ENCODE measurements at regions not wholly inside any gene's neighbourhood (a gene's known extent, or its start where the extent isn't known, plus 50 kb on each side); places are given as distances from the start of the nearest gene placed in this dataset.
A peak's percentile ranks its signal among the peaks of the same experiment; 100 is the strongest.

DNA sequence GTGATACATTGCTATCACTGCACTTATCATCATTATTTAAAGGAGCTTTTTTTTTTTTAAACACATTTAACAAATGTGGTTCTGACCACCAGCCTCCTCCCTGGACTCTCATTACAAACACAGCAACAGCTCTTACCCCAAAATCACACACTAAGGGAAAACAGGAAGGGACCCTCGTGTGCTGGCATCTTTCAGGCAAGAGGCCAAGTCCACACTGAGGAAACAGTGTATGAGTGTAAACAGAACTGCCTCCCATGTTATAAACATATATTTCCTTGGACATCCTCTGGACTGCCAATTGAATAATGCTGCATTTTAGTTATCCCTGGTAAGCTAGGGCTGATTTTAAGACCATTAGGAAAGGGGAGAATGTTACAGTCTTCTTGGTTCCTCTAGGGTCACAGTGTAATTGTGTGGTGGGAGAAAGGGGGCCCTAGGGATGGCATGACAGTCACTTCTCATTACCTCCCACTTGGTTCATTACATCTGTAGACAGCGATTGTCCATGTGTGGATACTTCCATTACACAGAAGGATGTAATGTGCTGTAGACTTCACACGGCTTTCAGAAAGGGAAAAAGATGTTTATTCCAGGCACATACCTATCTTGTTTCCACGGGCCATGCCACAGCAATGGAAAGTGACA lies 244.6 kb upstream of the TET2 start:
- DNase-seq, result no peak

DNA sequence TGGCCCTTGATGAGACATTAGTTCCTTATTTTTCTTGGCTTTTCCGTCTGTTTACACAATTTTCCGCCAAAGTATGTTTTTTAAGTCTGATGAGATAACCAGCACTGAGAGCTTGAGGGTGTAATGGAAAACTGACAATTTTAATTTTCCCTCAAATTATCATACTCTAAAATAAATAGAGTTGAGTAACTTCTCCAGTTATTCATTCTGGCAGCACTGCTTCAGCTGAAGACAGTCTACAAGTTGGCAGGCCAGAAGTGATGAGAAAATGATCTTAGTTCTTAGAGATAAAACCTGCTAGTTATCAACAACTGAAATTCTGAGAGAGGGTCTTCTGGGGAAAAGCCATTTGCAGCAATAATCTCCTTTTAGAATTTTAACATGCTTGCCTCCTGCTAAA lies 241.6 kb upstream of the TET2 start:
- no peak for DNase-seq

DNA sequence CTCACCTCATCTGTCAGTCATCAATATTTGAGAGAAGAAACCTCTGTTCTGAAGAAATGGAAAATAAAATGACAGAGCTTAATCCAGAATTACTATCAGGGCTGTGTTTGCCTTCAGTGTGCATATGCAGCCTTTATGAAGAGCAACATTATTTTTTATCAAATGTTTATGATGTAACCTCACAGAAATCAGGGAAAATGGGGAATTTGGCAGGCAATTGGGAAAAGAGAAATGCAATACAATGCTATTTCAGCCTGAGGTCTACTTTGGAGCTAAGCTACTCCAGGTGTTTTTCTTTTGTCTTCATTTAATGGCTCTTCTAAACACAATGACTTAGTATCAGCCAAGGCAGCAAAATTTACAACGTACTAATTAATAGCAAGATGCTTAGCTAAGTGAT lies 241.1 kb upstream of the TET2 start:
- DNase-seq, result no peak

DNA sequence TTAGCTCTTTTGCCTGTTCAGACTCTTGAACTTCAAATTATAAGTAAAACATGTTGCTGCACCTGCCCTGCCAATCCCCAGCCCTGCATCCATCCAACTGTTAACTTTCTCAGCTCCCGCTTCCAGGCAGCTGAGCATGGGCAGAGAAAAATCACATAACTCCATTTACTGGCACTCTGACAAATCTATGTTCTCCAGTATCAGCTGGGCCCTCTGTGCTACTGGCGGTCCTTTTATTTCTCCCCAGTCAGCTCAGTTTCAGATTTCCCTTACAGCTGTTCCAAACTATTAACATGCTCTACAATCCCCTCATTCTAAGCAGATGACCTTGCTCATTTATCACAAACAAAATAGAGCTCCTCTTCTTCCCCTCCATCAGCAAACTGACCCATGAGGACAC lies 240.4 kb upstream of the TET2 start:
- no peak for DNase-seq

DNA sequence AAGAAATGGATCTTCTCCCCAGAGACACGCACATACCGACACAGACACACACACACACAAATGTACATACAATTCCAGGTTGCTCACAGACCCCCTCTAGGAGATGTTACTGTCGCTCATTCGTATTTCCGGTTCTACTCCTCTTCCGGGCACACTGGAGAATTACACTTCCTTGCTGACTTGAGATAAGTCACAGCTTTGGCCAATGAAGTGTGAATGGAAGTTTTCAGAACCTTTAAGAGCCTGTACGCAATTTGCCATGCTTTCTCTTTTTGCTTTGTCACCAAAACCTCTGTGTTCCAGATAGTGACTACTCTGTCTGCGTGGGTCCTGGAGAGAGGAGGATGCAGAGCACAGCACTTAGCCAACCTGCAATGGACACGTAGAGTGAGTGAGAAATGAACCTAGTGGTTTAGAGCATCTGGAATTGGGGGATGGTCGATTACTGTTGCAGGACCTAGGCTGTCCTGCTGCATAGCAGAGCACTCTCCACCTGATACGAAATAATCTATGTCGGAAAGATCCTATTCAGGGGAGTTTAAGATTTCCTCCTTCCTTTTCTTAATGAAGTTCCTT lies 239.5 kb upstream of the TET2 start:
- no peak for DNase-seq

DNA sequence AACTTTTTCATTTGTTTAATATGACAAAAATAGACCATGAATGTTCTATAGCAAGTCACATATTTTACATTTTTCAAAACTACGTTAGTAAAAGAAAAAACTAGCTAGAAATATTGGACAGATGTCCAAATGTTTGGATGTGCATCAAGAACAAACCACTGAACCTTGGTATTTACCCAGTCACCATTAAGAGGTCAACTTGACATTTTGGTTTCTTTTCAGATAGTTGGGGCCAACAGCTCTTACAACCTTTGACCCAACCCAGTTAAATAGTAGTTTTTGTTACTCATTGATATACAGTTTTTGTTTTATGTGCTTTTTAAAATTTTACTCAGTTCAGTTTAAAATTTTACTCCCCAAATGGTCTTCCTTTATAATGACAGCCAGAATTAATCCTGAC lies 238.7 kb upstream of the TET2 start:
- no peak for DNase-seq

DNA sequence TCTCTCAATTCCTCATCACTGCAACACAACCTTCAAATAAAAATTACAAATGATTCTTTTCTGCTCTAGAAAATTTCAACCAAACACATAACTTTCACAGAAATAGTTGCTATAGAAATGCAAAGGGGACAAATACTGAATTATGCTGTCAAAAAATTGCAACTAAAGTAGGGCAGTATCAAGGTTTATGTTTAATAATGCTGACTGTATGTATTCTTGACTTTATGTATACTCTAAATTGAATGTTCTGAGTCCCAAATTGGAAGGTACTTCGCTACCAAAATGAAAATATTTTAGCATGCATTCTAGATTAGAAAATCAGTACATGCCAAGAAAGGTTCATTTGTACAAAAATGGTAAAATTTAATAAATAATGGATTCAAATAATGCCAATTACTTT lies 237.3 kb upstream of the TET2 start:
- no peak for DNase-seq

DNA sequence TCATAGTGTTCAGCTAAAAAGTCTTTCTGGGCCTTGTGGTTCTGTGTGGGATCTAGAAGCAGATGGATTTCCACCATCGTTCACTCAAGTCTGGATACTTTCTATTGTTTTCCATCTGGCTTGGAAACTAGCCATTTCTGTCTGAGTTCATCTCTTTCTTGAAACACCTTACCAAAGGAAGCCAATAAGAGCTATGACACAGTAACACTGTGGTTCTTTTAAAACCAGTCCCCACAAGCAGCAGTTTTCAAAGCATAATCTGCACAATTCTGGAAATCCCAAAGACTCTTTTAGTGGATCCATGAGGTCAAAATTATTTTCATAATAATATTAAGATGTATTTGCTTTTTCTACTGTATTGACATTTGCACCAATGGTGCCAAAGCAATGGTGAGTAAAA lies 234.2 kb upstream of the TET2 start:
- no peak for DNase-seq

DNA sequence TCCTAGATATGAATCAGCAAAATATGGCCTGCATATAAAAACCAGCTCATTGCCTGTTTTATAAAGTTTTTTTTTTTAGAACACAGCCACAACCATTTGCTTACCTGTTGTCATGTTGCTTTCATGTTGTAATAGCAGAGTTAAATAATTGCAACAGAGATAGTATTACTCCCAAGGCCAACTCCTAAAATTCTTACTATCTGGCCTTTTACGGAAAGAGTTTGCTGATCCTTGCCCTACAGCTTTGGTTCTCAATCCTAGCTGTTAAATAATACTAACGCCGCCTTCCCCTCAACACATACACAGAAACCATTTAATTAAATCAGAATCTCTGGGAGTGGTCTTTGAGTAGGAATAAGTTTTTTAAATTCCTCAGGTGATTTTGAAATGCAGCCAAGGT lies 231.3 kb upstream of the TET2 start:
- no peak for DNase-seq

DNA sequence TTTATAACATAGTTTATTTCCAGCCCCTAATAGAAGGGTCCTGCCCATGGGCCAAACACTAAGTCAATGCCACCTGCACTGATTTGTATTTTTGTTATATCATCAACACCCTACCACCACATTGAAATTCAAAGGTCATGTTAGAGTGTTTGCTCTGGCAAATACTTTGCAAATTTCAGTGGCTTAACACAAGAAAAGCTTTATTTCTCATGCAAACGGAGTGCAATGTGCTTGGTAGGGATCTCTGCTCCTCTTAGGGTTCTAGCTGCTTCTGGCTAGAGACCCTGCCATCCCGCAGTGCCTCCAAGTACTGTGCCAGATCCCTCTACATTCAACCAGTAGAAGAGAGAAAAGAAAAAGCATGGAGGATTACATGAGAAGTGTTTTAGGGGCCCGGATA lies 230.8 kb upstream of the TET2 start:
- DNase-seq, result no peak

DNA sequence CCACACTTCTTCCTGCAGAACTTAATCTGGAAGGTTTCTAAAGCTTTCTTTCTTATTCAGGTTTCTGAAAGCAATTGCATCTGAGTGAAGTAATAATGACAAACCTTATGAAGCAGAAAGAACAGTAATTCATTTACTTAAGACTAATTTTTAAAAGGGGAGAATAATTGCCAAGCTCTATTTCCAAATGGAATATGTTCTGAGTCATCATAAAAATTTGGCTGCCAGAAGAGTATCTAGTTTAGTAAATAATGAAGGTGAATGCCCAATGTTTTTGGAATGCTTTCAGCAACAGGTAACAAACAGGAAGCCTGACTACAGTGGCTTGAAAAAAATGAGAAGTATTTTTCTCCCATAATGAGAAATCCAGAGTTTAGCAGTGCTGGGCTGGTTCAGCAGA lies 227.3 kb upstream of the TET2 start:
- no peak for DNase-seq

DNA sequence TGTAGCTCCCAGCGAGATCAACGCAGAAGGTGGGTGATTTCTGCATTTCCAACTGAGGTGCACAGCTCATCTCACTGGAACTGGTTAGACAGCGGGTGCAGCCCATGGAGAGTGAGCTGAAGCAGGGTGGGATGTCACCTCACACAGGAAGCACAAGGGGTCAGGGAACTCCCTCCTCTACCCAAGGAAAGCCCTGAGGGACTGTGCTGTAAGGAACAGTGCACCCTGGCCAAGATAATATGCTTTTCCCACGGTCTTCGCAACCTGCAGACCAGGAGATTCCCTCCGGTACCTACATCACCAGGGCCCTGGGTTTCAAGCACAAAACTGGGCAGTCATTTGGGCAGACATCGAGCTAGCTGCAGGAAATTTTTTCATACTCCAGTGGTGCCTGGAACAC lies 216.4 kb upstream of the TET2 start:
- no peak for DNase-seq

DNA sequence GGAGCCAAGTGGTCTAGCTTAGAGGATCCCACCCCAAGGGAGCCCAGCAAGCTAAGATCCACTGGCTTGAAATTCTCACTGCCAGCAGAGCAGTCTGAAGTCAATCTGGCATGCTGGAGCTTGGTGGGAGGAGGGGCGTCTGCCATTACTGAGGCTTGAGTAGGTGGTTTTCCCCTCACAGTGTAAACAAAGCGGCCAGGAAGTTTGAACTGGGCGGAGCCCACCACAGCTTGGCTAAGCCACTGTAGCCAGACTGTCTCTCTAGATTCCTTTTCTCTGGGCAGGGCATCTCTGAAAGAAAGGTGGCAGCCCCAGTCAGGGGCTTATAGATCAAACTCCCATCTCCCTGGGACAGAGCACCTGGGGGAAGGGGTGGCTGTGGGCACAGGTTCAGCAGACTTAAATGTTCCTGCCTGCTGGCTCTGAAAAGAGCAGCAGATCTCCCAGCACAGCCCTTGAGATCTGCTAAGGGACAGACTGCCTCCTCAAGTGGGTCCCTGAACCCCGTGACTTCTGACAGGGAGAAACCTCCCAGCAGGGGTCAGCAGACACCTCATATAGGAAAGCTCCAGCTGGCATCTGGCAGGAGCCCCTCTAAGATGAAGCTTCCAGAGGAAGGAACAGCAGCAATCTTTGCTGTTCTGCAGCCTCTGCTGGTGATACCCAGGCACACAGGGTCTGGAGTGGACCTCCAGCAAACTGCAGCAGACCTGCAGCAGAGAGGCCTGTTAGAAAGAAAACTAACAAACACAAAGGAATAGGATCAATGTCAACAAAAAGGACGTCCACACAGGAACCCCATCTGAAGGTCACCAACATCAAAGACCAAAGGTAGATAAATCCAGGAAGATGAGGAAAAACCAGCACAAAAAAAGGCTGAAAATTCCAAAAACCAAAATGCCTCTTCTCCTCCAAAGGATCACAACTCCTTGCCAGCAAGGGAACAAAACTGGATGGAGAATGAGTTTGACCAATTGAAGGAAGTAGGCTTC lies 215.6 kb upstream of the TET2 start:
- peak in 3 of 6 experiments; percentile 2 to 7 (median 2) for DNase-seq

DNA sequence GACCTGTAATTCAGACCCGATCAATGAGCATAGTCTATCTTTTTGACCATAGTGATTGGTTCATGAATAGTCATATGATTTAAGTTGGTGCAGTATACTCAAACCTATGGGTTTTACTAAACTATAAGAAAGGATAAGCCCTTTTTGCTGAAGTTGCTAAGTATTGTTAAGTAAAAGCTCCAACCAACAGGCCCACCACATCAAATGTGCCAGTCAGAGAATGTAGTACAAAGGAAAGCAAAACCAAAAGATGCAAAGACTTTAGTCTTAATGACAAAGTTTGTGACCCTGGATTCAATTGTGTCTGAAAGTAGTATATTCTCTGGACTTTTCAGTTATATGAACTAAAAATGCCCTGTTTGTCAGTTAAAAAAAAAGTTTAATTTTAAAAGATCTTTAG lies 208.1 kb upstream of the TET2 start:
- peak in 3 of 6 experiments; percentile 7 to 21 (median 19) for DNase-seq

DNA sequence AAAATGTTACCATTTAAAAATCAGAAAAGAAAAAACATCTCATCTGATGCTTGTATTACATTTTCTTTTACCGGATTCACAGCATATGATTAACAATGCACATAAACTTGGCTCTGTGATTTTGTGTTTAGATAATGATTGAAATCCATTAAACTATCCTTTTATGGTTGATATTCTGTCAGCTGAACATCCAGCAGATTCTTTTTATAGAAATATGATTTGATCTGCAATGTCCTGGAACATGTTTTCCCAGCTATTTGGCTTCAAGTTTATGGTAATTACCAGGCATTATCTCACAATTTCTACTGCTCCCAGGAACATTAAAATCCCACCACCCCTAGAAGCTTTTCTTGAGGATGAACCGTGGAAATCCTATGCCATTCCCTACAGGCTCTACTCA lies 205.7 kb upstream of the TET2 start:
- no peak for DNase-seq

DNA sequence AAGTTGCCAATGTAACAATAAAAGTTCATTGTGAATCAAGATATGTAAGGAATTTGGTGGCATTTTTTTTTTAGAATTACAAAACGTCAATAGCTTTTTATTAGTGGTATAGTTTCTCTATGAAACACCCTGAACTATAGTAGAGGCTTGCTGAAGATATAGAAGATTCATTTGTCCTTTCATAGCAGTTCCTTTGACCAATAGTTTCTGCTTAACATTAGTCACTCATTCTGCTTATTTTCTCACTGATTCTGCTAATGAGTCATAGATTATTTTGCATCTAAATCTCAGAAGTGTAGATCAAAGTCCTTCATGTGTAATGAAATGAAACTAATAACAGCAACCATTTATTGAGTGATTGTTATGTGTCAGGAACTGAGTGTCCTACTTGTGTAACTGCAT lies 205.0 kb upstream of the TET2 start:
- no peak for DNase-seq

DNA sequence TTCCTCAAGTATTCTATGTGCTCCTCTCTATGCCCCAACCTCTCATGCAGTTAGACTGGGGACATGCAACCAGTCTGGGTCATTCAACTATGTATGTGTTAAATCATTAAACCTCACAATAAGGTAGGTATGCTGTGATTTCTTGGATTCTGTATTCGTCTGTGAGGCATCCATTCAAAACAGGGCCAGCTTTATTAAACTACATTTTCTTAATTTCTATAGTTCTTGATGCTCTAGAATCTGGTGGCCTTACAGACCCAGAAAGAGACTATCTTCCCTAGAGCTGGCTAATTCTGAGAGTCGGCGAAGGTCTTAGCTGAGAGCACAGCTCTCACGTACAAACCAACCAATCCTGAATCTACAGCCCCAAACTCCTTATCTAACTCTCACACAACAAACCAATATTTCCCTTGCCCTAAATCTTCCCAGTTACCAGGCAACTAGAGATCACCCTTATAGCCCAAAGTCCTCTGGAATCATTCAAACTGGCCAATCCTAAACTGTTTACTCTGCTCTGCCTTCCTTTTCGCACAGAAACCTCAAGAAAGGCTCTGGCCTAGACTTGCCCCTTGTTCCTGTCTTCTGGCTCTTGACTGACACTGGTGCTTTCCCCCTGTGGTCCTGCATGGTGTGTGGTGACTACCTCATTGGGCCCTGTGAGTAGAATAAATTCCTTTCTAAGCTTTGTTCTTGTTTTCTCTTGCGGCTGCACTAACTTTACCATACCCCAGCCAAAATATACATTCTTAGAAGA lies 203.5 kb upstream of the TET2 start:
- DNase-seq, result no peak

DNA sequence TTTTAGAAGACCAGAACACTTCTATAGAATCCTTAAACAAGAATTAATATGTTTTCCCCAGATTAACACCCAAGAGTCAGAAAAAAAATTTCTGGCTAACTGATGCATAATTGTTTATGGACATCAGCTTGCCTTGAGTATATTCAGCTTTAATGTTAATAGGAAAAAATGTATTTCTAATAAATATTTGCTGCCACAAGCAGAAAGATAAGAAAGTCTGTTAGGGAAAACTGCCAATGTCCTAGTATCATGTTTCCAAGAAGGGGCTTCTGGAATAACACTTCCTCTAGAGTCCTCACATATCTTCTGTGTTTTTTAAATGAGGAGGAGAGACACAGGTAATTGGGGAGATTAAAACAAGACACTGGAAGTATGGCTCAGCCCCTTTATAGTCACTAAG lies 202.1 kb upstream of the TET2 start:
- DNase-seq, result no peak

DNA sequence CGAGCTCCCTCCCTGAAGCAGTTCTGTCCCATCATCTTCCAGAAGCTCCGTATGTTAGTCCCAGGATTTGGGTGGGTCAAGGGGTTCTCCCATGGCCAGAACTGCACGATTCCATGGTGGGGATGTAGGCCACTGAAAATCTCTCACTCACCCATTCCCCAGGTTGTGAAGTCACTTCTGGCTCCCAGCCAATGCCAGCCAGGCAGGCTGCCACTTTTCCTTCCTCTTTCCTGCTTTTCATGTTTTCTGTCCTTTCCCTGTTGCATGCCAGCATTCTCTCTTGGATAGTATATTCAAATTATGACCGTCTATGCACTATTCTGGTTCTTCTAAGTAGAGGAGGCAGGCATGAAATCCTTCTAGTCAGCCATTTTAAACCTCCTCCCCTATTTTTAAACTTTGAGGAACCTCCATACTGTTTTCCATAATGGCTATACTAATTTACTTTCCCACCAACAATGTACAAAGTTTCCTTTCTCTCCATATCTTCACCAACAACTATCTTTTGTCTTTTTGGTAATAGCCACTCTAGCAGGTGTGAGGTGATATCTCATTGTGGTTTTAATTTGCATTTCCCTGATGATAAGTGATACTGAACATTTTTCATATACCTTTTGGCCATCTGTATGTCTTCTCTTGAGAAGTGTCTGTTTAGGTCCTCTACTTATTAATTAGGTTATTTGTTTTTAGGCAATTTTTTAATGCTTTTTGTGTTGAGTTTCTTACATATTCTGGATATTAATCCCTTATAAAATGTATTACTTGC lies 182.1 kb upstream of the TET2 start:
- no peak for DNase-seq

DNA sequence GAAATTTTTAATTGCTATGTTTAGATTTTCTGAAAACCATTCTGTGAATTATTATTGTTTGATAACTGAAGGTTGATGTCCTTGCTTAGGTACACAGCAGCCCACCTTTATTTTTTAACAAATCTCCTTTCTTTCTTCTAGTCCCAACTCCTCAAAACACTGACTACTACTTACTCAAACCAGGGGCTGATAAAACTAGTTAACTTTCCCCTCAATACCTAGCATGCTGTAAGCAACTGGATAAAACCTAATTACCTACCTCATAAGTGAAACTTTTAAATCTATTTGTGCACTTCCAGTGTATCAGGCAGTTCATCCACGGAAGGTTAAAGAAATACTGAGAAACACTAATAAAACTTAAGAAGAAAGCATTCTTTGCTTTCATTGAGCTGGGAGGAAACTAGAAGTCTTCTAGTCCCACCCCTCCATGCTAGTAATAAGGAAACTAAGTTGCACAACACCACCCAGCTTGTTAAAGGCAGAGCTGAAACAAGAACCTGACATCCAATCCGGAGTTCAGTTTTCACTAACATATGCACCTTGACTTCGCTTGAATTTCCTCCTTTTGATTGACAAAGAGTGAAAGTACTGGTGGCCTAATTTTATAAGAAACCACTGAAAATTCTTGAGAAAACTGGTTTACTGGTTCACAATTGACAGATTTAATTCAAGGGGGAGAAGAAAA lies 180.2 kb upstream of the TET2 start:
- peak in 1 of 6 experiments; percentile 1 for DNase-seq

DNA sequence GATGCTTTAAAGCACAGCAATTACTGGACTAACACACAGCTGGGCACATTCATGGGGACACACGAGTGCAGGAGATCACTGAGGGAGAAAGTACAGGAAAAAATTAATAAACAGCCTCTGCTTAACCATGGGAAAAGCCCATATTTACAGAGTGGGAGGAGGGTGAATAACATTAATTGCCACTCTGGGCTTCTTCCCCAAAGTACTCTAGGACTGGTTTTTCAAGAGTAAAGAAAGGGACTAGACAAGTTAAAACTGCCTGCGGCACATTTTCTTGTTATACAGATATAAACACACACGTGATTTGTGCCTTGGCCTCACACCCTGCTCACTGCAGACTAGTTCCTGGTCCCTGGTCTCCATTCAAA lies 179.7 kb upstream of the TET2 start:
- DNase-seq, result no peak

Measured in stimulated activated naive CD4-positive, alpha-beta T cell (primary cell).